ENCODE measurements at regions not wholly inside any gene's neighbourhood (a gene's known extent, or its start where the extent isn't known, plus 50 kb on each side); places are given as distances from the start of the nearest gene placed in this dataset.

- TF ChIP-seq, protein P1, sequence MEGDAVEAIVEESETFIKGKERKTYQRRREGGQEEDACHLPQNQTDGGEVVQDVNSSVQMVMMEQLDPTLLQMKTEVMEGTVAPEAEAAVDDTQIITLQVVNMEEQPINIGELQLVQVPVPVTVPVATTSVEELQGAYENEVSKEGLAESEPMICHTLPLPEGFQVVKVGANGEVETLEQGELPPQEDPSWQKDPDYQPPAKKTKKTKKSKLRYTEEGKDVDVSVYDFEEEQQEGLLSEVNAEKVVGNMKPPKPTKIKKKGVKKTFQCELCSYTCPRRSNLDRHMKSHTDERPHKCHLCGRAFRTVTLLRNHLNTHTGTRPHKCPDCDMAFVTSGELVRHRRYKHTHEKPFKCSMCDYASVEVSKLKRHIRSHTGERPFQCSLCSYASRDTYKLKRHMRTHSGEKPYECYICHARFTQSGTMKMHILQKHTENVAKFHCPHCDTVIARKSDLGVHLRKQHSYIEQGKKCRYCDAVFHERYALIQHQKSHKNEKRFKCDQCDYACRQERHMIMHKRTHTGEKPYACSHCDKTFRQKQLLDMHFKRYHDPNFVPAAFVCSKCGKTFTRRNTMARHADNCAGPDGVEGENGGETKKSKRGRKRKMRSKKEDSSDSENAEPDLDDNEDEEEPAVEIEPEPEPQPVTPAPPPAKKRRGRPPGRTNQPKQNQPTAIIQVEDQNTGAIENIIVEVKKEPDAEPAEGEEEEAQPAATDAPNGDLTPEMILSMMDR (IDR thresholded peaks at IDR 0.05), result no peak
- TF ChIP-seq POLR2A (IDR thresholded peaks at IDR 0.05), result no peak
Measured at GRCh38 chr5:8805653-8806052, 740.2 kb downstream of the SEMA5A start.
